ENCODE measurements at regions not wholly inside any gene's neighbourhood (a gene's known extent, or its start where the extent isn't known, plus 50 kb on each side); places are given as distances from the start of the nearest gene placed in this dataset.

DNA sequence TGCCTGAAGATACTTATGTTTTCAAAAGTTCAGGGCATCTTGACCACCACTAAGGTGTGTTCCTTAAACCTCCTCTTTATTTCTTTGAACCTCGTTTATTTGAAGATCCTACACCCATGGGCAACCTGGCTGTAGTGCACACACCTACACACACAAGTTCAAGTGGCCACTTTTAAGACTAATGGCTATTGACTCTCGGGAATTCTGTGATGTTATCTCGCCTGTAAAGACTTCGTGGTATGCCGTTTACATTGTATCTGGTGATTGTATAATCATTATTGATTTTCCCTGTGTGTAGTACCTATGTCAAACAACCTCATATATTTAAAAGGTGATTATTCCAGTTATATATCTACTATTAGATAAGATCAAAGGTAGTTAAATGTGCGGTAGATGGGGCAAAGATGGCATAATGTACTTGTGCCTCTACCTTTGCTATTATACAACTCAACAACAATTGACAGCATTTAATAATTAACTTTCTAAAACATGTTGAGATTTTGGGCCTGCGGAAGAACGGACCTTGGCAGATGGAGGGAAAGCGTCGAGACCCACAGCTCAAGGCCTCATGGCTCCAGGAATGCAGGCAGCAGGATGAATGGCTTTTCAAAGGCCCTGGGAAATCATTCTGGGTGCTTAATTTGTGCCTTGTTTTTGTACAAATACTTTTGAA lies 51.4 kb upstream of the IRX2 start:
- H3K4me1 Mint-ChIP-seq (ENCODE audit: low read depth, unreplicated experiment) = peaks cover 11% of the 10 kb centered on the region
- DNase-seq = no peak
- H3K27ac Mint-ChIP-seq (ENCODE audit: unreplicated experiment) = no peak overlapping the region
- no peaks in the 10 kb centered on the region for H3K36me3 Mint-ChIP-seq (ENCODE audit: unreplicated experiment)
- TF ChIP-seq, protein P1, sequence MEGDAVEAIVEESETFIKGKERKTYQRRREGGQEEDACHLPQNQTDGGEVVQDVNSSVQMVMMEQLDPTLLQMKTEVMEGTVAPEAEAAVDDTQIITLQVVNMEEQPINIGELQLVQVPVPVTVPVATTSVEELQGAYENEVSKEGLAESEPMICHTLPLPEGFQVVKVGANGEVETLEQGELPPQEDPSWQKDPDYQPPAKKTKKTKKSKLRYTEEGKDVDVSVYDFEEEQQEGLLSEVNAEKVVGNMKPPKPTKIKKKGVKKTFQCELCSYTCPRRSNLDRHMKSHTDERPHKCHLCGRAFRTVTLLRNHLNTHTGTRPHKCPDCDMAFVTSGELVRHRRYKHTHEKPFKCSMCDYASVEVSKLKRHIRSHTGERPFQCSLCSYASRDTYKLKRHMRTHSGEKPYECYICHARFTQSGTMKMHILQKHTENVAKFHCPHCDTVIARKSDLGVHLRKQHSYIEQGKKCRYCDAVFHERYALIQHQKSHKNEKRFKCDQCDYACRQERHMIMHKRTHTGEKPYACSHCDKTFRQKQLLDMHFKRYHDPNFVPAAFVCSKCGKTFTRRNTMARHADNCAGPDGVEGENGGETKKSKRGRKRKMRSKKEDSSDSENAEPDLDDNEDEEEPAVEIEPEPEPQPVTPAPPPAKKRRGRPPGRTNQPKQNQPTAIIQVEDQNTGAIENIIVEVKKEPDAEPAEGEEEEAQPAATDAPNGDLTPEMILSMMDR (IDR thresholded peaks at IDR 0.05; ENCODE audit: partially characterized antibody, unreplicated experiment) = no peak
- peaks cover 5% of the 10 kb centered on the region for H3K27me3 Mint-ChIP-seq (ENCODE audit: unreplicated experiment)
- peaks cover 2% of the 10 kb centered on the region for H3K9me3 Mint-ChIP-seq (ENCODE audit: unreplicated experiment)
- H3K4me3 Mint-ChIP-seq (ENCODE audit: unreplicated experiment) = no peak overlapping the region

DNA sequence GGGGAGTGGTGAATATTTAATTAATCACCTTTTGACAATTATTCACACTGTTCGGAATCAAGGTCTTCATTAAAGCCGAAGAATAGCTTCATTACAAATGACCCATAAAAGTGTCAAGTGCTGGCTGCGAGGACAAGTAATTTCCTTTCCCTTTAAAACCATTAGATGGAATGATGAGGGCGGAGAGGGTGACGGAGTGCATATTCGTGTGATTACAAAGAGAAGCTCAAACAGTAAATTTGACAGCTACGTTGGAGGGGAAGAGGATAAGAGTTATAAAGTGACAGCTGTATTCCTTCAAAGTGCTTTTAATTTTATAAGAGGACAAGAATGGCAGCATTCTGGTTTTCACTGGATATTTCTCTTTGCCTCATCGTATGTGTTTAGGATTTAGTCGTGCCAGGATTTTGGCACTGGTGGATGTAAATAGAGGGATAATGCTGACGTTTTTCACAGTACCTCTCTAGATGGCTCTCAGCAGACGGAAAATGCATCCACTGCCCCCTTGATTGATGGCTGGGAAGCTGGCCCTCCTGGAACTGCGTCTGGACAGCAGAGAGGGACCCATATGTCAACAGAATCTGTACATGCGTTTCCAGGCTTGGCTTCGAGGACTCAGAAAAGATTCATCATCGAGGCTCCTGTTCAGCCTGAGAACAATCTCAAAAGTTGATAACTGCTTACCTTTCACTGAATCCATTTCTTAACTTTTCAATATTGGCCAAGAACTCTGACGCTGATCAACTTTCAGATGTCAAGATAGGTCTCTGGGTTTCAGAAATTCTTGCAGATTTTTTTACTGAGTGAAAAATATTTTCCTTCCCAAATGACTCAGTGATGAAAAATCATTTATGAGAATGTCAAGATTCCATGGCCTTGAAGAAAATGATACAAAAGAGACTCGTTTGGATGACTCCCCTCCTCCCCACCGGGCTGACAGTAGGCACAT lies 50.4 kb upstream of the IRX2 start:
- peaks cover 2% of the 10 kb centered on the region for H3K9me3 Mint-ChIP-seq (ENCODE audit: unreplicated experiment)
- DNase-seq = no peak
- H3K4me3 Mint-ChIP-seq (ENCODE audit: unreplicated experiment) = no peak overlapping the region
- peak overlapping the region; percentile 52 for H3K27ac Mint-ChIP-seq (ENCODE audit: unreplicated experiment)
- no peaks in the 10 kb centered on the region for H3K36me3 Mint-ChIP-seq (ENCODE audit: unreplicated experiment)
- TF ChIP-seq, protein P1 (IDR thresholded peaks at IDR 0.05; ENCODE audit: partially characterized antibody, unreplicated experiment) = no peak
- peaks cover 5% of the 10 kb centered on the region for H3K27me3 Mint-ChIP-seq (ENCODE audit: unreplicated experiment)
- H3K4me1 Mint-ChIP-seq (ENCODE audit: low read depth, unreplicated experiment) = peaks cover 13% of the 10 kb centered on the region

All from glutamatergic neuron (in vitro differentiated cells).